ENCODE measurements at regions not wholly inside any gene's neighbourhood (a gene's known extent, or its start where the extent isn't known, plus 50 kb on each side); places are given as distances from the start of the nearest gene placed in this dataset.

DNA sequence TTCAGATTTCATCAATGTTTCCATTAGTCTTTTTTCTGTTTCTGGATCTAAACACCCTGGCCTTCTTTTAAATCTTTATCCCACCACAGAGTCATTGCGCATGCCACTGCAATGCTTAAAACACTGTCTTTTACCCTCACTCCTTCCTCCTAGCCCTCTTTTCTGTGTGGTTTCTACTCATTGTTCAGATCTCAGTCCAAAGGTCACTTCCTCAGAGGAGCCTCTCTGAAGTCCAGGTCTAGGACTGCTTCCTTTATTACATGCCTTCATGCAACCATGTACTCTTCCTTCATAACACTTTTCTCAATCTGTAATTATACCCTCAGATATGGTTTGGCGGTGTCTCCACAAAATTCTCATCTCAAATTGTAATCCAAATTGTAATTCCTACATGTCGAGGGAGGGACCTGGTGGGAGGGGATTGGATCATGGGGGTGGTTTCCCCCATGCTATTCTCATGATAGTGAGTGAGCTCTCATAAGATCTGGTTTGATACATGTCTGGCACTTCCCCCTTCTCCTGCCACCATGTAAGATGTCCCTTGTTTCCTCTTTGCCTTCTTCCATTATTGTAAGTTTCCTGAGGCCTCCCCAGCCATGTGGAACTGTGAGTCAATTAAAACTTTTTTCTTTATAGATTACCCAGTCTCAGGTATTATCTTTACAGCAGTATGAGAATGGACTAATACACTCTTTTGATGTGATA lies 808.9 kb downstream of the DIAPH3 start:
- H3K27ac ChIP-seq = no peak overlapping the region
- H3K4me3 ChIP-seq = no peak overlapping the region
- H3K36me3 ChIP-seq = no peaks in the 10 kb centered on the region
- H3K27me3 ChIP-seq = no peaks in the 10 kb centered on the region
- H3K9me3 ChIP-seq = no peaks in the 10 kb centered on the region
- intact Hi-C loops (cut with DNase I) = no loop called here
- TF ChIP-seq EP300 (IDR thresholded peaks at IDR 0.05) (no peak), POLR2AphosphoS5 (IDR thresholded peaks at IDR 0.05) (no peak), POLR2A (IDR thresholded peaks at IDR 0.05) (no peak)
- TF ChIP-seq, protein P1, sequence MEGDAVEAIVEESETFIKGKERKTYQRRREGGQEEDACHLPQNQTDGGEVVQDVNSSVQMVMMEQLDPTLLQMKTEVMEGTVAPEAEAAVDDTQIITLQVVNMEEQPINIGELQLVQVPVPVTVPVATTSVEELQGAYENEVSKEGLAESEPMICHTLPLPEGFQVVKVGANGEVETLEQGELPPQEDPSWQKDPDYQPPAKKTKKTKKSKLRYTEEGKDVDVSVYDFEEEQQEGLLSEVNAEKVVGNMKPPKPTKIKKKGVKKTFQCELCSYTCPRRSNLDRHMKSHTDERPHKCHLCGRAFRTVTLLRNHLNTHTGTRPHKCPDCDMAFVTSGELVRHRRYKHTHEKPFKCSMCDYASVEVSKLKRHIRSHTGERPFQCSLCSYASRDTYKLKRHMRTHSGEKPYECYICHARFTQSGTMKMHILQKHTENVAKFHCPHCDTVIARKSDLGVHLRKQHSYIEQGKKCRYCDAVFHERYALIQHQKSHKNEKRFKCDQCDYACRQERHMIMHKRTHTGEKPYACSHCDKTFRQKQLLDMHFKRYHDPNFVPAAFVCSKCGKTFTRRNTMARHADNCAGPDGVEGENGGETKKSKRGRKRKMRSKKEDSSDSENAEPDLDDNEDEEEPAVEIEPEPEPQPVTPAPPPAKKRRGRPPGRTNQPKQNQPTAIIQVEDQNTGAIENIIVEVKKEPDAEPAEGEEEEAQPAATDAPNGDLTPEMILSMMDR (IDR thresholded peaks at IDR 0.05) = no peak
- DNase-seq = no peak
- peaks cover 0 to 36% (median 23%) of the 10 kb centered on the region in 4 donors for H3K4me1 ChIP-seq
- WGBS, 2 donors = 89 to 90% methylated on average over 3 of the region's 3 CpGs

DNA sequence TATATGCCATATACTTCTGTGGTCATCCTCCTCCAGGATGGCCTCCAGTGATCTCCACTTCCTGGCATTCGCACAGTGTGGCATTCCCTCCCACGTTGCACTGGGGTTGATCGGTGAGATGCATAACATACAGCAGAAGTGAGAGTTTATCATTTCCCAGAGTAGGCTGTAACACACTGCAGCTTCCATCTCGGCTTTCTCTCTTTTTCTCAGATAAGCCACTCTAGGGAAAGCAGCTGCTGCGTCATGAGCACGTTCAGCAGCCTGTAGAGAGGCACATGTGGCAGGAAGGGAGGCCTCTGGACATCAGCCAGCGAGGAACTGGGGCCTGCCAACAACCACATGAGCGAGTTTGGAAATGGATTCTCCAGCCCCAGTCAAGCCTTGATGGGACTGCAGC lies 807.1 kb downstream of the DIAPH3 start:
- peak overlapping the region in 3 of 4 donors; percentile 27 to 55 (median 50) for H3K27ac ChIP-seq
- peak in 3 of 4 donors; percentile 21 to 59 (median 27) for TF ChIP-seq POLR2AphosphoS5 (IDR thresholded peaks at IDR 0.05)
- no peak for TF ChIP-seq POLR2A (IDR thresholded peaks at IDR 0.05)
- no peak for TF ChIP-seq EP300 (IDR thresholded peaks at IDR 0.05)
- TF ChIP-seq, protein P1 (IDR thresholded peaks at IDR 0.05) = no peak
- peak; percentile 88 for DNase-seq

DNA sequence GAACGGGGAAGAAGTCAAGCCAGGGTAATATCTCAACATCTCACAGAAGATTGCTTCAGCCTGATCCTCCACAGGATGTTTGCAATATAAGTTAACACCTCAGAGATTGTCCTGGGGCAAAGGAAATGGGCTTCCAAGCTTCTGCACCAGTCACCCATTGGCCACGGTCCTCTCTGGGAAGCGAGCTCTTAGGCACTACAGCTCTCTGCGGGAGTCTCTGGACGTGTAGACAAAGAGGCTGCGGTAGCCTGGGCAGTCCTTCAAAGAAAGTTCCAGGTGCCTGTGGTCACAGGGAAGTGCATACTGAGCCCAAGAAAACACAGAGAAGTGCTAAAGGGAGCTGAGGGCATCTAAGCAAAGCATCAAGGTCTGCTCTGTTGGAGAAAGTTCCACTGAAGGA lies 805.7 kb downstream of the DIAPH3 start:
- WGBS, 2 donors = 83 to 90% methylated on average over 6 of the region's 6 CpGs
- intact Hi-C loops (cut with DNase I) = no loop called here
- Histone ChIP-seq H3K27ac (no peak overlapping the region), H3K36me3 (no peaks in the 10 kb centered on the region), H3K4me1 (peaks cover 0 to 49% (median 33%) of the 10 kb centered on the region in 4 donors), H3K9me3 (no peaks in the 10 kb centered on the region), H3K4me3 (no peak overlapping the region), H3K27me3 (no peaks in the 10 kb centered on the region)
- TF ChIP-seq EP300 (IDR thresholded peaks at IDR 0.05) (no peak), POLR2AphosphoS5 (IDR thresholded peaks at IDR 0.05) (no peak), POLR2A (IDR thresholded peaks at IDR 0.05) (no peak)
- TF ChIP-seq, protein P1 (IDR thresholded peaks at IDR 0.05) = no peak
- DNase-seq = no peak

More for the DNA sequence above, 807.1 kb downstream of the DIAPH3 start:
- 56 to 66% methylated on average over 8 of the region's 8 CpGs for WGBS, 2 donors
- Histone ChIP-seq H3K36me3 (no peaks in the 10 kb centered on the region), H3K4me3 (no peak overlapping the region), H3K9me3 (no peaks in the 10 kb centered on the region), H3K27me3 (no peaks in the 10 kb centered on the region), H3K4me1 (peaks cover 0 to 48% (median 33%) of the 10 kb centered on the region in 4 donors)
- intact Hi-C loops (cut with DNase I) = no loop called here

DNA sequence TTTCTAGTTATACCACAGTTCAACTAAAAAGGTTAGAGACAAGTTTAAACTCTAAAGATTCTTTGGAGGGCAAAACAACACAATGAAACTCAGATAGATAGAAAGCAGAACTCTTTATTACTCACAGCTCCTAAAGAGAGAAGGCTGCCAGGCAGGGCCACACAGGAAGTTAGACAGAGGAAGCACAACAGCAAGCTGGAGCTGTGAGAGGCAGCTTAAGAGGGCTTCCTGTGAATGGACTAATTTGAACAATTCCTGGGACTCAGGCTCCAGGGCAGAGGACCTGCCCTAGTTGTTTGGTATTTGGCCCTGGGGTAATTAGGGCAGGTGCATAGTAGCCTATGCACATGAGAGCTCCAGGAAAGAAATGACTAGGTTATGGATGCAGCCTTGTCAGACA lies 803.6 kb downstream of the DIAPH3 start:
- Histone ChIP-seq H3K27me3 (no peaks in the 10 kb centered on the region), H3K9me3 (no peaks in the 10 kb centered on the region), H3K4me3 (no peak overlapping the region), H3K27ac (peak overlapping the region in 3 of 4 donors; percentile 32 to 49 (median 41)), H3K4me1 (peaks cover 0 to 69% (median 45%) of the 10 kb centered on the region in 4 donors), H3K36me3 (no peaks in the 10 kb centered on the region)
- DNase-seq = peak; percentile 72
- intact Hi-C loops (cut with DNase I) = no loop called here
- no peak for TF ChIP-seq EP300 (IDR thresholded peaks at IDR 0.05)
- TF ChIP-seq POLR2AphosphoS5 (IDR thresholded peaks at IDR 0.05) = peak in 2 of 4 donors; percentile 59 to 61
- TF ChIP-seq POLR2A (IDR thresholded peaks at IDR 0.05) = no peak

DNA sequence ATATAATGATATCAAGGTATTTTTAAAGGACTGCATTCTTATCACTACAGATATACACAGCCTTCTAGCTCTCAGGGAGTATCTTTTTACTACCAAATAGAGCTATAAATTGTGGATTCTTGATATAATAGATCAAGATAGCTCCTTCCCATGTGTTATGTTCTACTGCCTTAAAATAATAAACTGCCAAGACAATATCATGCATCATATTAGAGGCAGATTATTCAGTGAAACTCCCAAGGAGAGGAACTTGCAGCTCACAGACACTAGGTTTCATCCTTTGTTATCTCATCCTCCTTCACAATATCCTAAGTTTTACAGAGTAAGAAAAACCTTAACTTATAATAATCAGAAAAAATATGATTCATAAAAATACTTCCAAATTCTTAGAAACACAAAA lies 802.8 kb downstream of the DIAPH3 start:
- H3K36me3 ChIP-seq = no peaks in the 10 kb centered on the region

More for the DNA sequence above, 802.8 kb downstream of the DIAPH3 start:
- no peaks in the 10 kb centered on the region for H3K27me3 ChIP-seq
- peaks cover 0 to 67% (median 42%) of the 10 kb centered on the region in 4 donors for H3K4me1 ChIP-seq
- intact Hi-C loops (cut with DNase I) = no loop called here
- TF ChIP-seq EP300 (IDR thresholded peaks at IDR 0.05) = no peak
- TF ChIP-seq POLR2AphosphoS5 (IDR thresholded peaks at IDR 0.05) = no peak
- no peak for TF ChIP-seq POLR2A (IDR thresholded peaks at IDR 0.05)
- TF ChIP-seq, protein P1 (IDR thresholded peaks at IDR 0.05) = no peak
- no peaks in the 10 kb centered on the region for H3K9me3 ChIP-seq
- no peak overlapping the region for H3K4me3 ChIP-seq
- H3K27ac ChIP-seq = no peak overlapping the region
- DNase-seq = no peak

Data from sigmoid colon (tissue), 6 donors.